Daoy (cell line): ENCODE measurements at regions not wholly inside any gene's neighbourhood (a gene's known extent, or its start where the extent isn't known, plus 50 kb on each side); places are given as distances from the start of the nearest gene placed in this dataset.

Experiments
- DNase-seq: peaks from one replicate; pipeline ENCODE4 v3.0.0-alpha.2; 2015; ENCODE audit warnings: low read depth

DNA sequence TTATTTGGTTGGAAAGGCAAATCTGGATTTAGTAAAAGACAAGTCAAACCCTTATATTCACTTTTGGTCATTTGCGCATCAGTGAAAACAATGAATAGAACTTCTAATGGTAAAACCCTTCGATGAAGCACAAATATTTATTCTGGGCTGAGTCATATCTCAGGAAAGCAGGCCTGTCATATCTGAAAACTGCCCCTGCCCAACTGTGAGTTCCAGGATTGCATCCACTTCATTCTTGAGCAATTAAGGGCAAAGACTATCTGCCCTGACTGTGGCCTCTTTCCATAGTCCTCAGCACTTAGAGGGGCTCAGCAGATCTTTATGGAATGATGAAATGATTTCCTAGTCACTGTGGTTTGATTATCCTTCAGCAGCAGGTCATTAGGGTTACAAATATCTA, 795.2 kb upstream of the ID2 start:
- DNase-seq: no peak

DNA sequence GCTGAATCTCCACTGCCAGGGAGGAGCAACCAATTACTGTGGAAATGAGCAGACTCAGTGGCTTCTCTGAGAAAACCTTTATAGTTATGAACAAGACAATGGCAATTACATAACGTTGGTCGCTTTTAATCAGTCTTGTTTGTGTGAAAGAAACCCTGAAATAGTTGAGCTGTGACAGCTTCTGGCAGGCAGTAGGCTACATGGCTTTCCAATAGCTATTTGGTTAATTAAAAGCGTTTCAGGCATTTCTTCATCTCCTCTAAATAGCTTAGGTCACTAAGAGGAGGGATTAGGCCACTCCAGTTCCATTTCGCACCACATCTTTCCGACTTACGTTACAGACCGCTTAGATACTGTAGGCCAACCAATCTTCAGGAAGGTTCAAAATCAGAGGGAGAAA, 794.4 kb upstream of the ID2 start:
- no peak for DNase-seq

DNA sequence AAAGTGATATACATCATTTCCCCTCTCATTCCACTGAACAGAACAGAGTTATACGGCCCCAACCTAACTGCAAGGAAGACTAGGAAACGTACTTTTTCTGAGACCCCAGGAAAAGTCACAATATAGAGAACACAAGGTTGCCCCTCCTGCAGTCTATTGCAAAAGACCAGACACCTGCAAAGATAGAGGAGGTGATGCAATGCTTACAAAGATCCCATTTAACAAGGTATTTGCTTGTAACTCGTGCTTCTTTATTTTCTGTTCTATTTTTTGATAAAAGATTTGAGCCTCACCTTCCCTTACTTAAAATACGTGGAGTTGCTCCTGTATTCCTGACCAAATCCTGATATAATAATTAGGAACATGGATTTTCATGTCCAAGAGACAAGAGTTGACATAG, 793.0 kb upstream of the ID2 start:
- no peak for DNase-seq

DNA sequence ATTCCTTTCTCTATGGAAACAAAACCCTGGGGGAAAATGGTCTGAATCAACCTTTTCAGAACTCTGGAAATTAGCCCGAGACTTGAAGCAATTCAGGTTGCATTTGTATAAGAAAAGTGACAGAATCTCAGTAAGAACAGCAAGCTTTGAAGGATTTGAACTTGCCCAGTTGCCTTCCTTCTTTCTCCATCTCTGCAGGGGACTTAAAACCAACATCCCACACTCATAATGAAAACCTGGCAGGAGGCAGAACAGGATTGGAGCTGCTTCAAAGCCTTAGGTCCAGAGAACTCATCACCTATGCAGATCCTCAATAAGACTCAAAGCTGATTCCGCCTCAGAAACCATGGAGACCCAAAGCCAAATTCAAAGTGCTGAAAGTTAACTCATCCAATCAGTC, 790.5 kb upstream of the ID2 start:
- no peak for DNase-seq

DNA sequence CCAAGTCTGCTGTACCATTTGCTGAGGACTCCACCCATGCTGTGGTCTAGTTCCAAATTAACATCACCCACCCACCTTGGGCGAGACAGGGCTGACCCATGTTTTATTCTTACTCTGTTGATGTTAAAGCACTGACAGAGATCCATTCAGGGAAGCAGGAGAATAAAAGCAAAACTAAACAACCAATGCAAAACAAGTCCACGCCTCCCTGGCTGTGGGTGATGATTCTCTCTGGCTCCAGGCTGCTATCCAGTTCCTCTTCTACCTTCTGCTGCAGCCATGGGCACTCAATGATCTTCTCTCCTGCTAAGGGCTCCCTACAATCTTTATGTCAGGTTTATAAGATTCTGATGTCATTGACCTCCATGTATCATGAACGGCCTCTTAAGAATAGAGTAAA, 786.6 kb upstream of the ID2 start:
- no peak for DNase-seq

DNA sequence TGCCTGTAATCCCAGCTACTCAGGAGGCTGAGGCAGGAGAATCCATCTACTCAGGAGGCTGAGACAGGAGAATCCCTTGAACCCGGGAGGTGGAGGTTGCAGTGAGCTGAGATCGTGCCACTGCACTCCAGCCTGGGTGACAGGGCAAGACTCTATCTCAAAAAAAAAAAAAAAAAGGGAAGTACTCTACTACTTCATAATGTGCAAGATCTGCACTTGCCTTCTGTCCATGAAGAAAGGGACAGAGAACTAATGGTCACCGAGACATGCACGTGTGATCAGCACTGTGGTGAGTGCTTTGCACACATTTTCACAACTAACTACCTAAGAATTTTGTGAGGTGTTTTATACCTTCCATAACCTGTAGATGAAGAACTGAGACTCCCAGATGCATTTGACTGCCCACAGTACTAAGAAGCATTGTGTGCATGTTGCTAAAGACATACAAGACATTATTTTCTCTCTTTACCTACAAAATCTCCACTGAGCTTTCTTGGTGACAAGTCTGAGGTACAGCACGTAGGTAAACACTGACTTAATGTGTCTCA, 784.8 kb upstream of the ID2 start:
- no peak for DNase-seq

DNA sequence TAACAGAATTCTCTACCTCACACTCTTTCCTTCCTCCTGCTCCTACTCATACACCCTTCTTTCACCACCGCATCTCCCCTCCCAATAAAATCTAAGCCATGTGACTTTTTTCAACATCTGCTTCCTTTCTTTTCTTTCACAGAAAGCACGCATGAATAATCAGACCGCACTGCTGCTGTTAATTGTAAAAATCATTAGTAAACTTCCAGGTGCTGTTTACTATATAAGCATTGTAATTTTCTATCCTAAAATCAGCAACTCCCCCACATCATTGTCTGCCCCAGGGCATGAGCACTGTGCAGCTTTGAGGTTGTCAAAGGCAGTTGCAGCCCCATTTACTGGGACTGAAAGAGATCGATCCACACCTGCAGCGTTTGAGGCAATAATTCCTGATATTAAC, 782.6 kb upstream of the ID2 start:
- no peak for DNase-seq

DNA sequence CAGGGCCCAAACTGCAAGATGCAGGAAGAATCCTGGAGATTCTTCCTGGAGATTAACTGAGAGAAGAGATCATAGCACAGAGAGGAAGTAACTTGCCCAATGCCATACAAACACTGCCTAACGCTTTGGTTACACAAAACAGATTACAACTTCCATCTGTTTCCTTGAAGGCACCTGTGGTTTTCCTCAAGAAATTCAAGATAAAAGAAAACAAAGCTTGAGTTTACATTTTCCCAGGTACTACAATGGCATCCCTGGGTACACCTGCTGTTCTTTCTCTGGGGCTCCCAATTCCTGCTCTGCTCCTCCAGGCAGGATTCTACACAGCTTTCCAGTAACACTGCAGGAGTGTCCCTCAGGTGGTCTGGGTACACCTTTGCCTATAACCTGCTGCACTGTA, 781.9 kb upstream of the ID2 start:
- no peak for DNase-seq

DNA sequence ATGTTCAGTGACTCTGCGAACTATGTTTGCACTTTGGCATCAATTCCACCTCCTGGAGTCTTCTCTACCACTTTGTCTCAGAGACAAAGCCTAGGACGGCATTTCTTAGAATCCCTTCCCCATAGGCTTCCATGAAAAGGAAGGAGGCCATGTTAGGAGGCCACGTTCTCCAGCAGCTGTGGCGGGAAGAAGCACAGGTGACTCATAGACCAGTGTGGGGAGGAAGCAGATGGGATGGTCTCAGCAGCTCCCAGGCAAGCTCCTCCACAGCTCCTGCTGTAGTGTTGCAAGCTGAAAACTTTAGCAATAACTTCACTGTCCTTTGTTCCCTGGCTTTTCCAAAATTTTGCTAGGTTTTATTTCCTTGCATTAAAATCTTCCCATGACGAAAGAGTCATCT, 781.3 kb upstream of the ID2 start:
- DNase-seq: no peak

DNA sequence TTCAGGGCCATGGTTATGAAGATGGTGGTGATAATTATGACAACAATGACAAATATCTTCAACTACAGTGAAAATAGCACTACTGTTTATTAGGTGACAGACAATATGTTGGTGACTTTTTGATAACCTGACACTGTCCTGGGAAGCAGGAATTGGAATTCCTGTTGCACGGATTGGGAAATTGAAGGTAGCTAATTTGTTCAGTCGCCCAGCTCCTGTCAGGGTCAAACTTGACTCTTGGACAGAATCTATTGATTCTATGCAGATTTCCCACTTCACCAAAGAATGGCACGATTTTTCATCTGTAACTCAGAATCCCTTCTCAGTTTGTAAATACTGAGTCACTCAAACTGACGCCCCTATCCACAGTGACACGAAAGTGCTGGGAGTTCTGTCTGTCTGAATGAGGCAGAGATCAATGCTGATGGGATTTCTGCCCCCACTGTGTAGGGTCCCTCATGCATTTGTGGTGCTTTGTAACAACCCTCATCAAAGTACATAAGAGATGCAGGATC, 779.5 kb upstream of the ID2 start:
- DNase-seq: no peak

DNA sequence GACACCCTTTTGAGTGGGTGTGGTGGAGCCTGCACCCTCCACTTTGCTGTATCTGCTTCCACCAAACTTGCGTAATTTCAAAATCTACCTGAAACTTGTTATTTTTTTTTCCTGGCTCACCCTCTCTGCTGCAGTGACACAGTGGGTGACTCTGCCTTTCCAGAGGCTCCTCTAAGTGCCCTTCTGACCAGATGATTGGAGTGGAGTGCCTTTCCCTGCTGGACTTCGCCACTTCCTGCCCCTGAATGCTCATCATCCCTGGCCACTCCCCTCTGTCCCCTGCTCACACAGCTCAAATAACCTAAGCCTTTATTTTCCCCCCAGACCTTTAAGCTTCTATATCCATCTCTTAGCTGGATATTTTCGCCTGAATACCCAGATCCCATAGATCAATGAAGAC, 777.5 kb upstream of the ID2 start:
- DNase-seq: no peak

DNA sequence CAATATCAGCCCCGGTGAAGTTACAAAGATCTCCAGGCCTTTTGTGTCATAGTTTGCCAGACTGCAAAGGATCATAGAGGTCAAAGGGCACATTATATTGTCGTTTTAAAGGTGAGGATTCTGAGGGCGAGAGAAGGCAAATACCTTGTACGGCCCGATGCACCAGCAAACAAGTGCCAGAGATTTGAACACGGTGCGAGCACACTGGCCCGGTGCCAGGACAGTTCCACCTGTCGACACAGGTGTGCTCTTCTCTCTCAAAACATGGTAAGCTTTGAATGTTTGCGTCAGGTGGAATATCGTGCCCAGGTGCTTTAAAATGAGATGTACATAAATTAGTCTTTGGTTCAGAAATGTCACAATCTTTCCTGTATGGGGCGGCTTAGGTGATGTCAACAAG, 776.1 kb upstream of the ID2 start:
- no peak for DNase-seq

DNA sequence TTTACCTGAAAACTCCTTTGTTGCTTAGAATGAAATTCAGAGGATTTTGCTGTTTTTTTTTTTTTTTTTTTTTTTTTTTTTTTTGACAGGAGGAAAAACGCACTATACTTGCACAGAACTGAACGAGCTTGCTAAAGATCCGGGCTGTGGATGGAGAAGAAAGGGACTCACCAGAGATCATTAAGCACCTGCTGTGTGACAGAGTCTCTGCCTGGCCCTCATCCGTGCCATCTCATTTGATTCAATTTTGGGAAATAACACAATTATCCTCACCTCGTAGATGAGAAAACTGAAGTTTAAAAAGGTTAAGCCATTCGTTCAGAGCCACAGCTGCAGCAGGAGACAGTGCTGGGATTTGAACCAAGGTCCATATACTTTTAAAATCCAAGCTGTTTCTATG, 775.4 kb upstream of the ID2 start:
- DNase-seq: no peak

DNA sequence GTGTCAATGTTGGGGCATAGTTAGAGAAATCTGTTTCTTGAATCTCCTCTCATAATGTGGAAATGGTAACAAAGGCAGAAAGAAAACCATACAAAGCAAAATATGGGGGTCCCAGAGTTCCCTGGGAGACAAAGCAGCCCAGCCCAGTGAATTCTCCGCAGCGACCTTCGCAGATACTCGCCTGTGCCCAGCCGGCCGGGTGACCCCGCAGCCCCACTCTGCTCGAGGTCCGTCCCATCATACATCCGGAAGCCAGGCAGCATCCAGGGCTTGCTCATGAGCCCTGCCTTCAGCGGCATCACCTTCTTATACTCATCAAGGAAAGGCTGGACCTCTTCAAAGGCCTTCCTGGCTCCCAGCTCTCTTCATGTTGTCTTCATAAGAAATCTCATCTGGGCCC, 774.8 kb upstream of the ID2 start:
- no peak for DNase-seq

DNA sequence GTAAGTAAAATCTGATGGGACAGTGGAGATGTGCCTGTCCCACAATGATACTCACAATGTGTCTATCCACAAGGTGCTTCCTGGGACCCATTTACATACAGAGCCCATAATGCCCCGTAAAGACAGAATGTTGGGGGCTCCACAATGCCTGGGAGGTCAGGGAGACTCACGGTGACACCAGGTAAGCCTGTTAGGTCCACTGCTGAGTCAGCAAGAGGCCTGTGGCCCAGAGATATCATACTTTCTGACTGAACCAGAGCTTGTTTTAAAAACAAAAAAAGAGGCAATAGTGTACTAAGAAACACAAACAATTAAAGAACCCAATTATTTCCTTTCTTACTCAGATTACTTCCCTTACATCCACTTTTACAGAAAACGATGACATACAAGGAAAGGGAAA, 771.1 kb upstream of the ID2 start:
- no peak for DNase-seq

DNA sequence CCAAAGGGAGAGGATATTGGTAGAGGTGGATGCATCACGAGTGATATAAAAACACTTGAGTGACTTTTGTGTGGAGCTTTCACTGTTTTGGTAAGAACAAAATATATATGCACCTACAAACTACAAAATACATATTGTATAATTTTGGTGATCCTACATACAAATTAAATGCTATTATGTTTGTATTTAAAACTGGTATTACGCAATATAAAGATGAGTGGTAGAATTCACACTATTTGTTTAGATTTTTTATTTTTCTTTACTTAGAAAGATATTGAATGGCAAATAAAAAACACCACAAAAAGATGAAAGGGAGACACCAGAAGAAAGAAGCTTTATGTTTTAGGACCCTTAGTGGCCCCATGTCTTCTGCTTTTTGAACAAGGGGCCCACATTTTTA, 770.7 kb upstream of the ID2 start:
- DNase-seq: no peak

DNA sequence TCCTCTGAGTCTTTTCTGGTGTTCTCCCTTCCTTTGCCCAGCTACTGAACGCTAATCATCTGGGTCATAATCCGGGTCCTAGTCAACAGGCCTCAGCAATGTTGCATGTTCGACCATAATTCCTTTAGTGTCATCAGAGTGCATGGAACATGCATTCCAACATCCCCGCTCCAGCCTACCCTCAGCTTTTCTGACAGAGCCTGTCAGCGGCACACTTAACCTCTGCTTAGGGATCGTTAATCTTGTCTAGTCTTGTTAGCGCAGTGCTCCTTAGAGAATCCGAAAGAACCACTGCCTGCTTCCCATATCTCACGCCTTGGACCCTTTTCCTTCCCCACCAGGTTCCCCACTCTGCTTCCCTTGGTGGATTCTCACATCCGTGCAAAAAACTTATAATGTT, 767.9 kb upstream of the ID2 start:
- DNase-seq: no peak

DNA sequence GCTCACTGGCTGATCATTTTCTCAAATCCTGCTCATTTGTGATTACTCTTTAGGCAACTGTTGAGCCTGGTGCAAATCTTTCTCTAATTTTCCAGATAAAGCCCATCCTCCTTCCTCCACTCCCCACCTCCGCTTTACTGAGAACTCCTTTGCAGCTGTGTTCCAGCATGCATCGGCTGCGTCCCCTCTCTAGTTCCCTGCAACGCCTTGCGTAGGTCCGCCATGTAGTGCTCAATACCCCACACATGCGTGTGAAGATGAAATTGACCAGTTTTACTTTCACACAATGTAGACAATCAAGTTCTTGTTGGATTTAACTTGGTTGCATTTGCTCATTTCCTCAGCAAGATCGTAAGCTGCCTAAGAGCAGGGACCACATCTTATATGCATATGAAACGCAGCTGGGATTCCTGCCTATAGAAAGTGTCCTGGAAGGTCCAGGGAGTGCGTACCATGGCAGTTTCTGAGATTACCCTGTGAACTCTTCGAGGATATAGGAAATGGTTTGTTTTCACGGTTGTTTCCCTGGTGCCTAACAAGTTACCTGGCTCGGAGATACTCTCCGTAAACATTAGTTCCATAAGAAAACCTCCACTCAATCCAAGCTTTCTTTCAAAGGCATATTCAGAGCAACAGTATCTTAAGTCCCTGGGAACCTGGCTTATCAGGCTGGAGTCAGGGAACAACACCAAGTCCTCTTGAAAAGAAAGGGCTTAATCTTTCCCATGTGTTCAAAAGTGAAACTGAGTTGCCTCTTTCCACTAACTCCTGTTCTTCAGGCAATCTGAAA, 766.4 kb upstream of the ID2 start:
- DNase-seq: no peak

DNA sequence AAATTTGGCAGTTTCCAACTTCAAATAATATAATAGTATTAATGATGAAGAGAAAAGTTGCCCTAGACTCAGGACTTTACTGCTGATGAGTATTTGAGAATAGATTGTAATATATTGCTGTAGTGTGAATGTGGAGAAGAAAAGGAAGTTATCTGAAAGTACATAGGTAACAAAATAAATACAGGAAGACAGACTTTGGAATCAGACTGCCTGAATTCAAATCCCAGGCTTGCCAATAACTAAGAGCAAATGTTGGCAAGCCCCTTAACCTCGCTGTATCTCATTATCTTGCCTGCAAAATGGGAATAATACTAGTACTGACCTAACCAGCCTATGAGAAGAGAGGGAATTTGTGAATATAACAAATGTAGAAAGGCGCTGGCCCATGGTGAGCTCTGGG, 765.2 kb upstream of the ID2 start:
- DNase-seq: no peak

DNA sequence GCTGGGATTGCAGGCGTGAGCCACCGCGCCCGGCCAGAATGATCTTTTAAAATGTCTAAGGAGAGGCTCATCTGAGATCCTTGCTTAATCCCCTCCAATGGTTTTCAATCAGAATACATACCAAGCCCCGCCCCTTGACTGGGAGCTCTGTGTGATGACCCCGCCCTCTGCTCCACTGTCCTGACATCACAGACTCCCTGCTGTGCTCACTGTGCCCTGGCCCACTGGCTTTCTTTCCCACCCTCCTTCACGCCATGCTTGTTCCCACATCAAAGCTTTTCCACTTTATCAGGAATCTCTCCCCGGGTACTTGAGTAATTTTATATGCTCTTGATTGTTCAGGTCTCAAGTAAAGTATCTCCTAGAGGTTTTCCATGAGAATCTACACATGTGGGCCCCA, 762.3 kb upstream of the ID2 start:
- no peak for DNase-seq

DNA sequence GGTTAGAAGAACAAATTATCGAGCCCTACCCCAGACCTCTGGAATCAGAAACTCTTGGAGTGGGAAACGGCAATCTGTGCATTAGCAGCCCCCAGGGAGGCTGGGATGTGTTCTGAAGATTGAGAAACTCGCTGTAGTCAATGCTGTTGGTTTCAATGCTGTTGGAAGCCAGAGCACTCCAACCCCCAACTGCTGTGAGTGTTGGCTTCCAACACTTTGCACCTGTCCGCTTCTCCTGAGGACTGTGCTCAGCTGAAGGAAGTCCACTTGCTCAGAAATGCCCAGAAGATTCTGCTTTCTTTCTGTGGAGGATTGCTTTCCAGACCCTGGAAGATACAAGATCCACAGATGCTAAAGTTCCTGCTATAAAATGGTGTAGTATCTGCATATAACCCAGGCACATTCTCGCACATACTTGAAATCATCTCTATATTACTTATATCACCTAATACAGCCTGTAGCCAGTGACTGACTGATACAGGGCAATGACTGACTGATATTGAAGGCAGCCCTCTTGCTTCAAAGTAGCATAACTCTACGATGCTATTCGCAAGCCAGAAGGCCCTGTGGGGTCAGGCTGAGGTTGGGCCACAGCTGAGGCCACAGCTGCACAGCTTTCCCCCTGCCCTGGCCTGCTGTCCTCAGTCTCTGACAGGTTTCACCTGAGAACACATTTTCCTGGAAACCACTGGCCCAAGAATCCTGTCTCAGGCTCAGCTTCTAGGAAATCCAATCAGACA, 757.7 kb upstream of the ID2 start:
- DNase-seq: no peak

DNA sequence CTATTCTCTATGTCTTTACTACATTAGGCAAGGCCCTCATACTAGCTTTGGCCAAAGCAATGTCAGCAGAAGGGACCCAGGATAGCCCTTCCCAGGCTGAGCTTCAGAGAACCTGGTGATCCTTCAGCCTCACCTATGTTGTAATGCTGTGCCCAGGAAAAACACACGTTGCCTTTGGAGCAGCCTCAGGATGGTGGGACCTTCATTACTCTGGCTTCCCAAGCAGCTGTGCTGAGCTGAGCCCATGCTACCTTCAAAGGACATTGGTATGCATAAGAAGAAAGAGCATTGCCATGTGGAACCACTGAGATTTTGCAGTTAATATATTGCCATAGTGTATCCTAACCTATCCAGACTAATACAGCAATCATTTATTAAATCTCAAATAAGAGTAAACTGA, 756.4 kb upstream of the ID2 start:
- DNase-seq: no peak

DNA sequence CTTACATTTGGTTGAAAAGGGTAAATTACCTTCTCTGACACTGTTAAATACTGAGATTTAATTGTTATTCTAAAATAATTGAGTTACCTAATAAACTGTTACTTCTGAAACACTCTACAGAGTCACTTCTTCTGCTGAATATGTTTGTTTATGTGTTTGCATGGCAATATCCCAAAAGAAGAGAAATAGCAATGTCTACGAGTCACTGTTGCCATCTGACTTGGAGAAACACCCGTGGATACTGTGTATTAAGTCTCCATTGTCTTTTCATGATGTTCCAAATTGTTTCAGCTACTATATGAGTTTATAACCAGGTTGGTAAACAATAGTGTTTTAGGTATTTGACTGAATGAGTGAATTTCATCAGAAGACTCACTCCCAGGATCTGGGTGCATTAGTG, 754.2 kb upstream of the ID2 start:
- no peak for DNase-seq
